GM19351 (cell line): ENCODE measurements at regions not wholly inside any gene's neighbourhood (a gene's known extent, or its start where the extent isn't known, plus 50 kb on each side); places are given as distances from the start of the nearest gene placed in this dataset.

Experiments
- ATAC-seq: cut with Tn5 transposase; IDR thresholded peaks from one replicate; pipeline ENCODE4 v1.9.1; 2021; ENCODE audit warnings: mild to moderate bottlenecking, moderate library complexity; ENCODE audit not compliant: unreplicated experiment

DNA sequence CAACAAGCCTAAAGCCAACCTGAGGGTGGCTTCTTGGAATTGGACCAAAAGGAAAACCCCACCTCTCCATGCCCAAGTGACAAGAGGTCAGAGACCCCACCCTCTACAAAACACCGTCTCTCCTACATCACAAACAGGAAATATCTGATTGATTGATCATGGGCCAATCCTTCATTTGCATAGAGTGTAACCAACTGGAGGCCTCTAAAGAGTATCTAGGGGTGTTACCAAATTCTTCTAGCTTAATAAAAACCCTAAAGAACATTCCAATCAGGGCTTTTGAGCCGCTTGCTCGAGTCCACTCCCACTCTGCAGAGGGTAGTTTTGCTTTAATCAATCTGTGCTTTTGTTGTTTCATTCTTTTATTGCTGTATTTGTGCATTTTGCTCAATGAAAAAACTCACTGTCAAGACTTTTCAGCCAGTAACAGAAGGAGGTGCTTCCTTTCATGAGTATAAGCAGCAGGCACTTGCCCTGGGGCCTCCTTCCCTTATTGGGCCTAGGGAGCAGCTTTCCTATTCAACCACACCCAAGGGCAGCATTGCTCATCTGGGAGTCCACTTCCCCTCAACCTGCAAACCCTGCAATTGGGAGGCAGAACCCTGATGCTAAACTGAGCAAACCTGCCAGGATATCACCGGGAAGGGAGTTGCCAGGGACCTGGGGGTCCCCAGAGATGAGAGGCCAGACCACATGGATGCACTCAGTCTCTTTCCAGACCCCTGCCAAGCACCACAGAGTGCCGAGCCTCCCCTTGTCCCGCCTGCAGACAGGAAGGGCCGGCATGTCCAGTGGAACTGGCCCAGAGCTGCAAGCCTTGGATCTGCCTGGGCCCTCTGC lies 154.3 kb upstream of the VSTM2B start:
- ATAC-seq = no peak

GRCh38 chr19:29372091-29372415 lies 153.7 kb upstream of the VSTM2B start:
- no peak for ATAC-seq

DNA sequence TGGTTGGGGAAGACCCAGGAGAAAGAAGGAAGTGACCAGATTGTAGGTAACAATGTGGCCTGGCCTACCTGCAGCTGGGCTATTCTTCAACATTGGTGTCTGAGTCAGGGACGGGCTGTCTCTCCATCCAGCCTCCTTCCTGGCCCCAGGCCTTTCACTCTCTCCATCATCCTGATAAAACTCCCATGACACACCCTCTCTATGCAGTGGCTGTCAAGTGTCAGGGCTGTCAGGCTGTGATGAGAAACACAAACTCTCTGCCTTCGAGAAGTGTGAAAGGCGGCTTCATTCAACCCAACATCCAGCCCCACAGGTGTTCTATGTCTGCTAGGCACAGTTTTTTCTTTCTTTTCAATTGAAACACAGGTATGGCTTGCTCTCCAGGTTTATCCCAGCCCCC lies 153.3 kb upstream of the VSTM2B start:
- no peak for ATAC-seq

DNA sequence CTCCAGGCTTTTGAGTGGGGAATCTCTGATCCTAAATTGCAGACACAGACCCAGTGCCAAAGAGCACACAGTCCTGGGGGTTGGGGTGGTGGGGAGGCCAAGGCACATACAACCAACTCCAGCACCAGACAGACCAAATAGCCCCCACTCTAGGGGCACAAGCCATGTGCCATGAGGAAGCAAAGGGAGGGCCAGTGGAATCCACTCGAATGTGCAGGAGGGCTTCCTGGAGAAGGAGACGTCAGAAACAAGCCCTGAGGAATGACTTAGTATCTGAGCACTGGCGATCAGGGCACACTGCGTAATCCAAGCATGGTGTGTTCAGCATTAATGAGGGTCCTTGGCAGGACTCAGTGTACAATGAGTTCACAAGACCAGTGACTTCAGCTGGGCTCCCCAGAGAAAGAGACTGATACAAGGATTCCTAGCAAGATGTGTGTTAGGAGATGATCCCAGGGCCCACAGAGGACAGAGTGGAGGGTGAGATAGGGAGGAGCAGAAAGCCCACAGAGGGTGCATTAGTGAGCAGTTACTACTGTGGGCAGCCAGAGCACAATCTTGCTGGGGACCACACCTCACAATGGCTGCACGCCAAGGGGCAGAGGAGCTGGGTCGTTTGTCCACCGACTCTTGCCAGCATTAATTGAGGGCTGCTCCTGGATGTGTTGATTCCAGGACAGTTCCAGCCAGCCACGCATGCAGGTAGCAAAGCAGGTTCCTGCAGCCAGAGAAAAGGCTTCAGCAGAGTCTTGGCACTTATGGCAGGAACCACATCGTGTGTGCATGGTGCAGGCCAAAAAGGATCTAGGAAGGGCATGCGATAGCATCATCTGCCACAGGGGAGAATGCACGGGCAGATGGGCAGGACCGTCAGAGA lies 152.6 kb upstream of the VSTM2B start:
- no peak for ATAC-seq

DNA sequence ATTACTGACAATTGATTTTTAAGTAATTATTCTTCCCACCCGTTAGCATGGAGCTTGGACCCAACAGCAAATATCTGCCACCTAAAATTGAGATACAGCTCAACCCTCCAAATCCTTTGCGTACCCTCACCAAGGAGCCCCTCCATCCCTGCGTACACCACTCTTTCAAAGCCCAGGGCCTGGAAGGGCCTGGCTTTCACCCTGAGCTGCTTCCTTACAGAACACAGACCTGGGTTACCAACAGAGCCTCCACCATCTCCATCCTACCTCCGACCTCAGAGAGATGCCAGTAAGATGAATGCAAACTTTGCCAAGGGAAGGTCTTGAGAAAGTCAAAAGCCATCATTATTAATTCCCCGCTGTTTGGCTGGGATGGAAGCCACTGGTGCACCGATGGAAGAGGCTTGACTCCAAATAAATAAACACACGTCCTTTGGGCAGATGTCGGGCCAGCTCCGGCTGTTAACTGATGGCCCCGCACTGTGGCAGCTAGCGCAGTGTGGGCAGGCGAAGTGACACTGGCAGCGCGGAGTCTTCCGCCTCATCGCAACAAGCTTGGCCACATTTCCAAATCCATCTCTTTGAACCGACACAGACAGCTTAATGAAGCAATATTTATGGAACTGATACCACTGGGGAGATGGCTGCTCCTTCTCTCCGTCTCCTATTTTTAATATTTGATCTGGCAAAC lies 150.2 kb upstream of the VSTM2B start:
- ATAC-seq = no peak

DNA sequence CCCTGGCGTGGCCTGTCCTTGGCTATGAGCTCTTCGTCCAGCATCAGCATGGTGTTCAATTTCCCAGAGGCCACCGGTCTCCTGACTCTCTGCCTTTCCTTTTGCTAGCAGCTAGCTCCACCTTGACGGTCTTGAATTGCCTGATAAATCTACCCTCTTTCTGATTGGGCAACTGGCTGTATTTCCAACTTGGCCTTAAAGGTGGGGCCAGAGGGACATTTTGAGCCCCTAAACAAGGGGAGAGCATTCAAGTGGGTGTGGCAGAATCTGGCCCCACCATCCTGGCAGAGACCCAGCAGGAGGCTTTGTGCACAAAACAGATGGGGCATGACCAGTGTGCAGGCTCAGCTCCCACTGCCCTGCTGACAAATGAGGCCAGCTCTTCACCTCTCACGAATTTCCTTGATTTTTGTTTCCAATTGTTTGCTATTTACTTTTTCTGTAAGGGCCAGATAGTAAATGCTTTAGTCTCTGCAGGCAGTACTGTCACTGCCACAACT lies 148.9 kb upstream of the VSTM2B start:
- ATAC-seq = no peak

GRCh38 chr19:29378126-29378525 lies 147.7 kb upstream of the VSTM2B start:
- ATAC-seq = no peak

DNA sequence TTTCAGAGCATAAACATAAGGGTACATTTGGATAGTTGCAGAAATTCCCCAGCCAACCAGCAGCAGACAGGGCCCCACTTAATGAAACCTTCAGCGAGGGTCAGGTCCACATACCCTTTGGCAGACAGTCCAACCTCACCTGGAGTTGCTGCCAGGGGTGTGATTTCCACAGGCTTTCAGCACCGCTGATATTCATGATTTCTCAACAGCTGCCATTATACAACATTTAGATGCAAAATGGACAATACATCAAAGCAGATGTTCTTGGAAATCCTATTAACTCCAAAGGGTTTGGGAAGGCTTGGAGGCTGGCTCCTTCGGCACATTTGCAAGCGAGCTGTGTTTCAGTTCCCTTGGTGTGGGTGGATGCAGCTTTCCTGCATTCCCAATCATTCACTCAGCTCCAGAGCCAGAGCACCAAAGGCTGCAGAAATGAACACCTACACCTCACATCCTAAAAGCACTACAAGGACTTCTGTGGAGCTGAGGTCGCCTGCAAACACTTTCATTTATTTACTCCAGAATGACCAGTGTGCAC lies 147.2 kb upstream of the VSTM2B start:
- no peak for ATAC-seq

DNA sequence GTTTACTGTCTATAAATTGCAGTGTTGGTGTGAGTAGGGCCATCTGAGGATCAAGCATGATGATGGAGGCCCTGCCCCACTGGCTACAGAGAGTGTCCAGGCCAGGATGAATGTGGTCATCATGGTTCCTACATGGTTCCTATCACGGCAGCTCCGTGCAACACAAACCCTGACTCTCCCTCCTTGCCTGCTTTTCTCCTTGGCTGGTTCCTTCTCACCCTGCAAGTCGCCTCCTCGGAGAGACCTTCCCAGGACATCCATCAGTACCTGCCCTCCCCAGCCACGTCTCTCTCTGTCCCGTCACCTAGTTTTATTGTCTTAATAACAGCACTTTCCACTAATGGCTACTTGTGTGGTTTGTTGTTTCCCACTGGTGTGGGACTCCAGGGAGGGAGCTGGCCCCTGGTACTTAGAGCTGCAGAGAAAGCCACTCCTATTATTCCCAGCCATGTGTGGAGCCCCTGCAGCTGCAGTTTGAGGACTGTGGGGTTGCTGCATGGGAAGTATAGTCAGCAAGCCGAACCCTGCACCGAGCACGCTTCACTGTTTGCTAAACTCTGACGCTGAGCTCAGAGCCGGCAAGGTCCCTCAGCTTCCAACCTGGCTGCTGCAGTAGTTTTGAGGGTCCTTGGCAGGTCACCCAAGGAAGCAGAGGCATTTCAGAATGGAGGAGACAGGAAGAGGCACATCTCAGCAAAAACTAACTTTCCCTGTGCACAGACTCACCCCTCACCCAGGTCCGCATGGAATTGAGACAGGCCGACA lies 146.4 kb upstream of the VSTM2B start:
- ATAC-seq = no peak

DNA sequence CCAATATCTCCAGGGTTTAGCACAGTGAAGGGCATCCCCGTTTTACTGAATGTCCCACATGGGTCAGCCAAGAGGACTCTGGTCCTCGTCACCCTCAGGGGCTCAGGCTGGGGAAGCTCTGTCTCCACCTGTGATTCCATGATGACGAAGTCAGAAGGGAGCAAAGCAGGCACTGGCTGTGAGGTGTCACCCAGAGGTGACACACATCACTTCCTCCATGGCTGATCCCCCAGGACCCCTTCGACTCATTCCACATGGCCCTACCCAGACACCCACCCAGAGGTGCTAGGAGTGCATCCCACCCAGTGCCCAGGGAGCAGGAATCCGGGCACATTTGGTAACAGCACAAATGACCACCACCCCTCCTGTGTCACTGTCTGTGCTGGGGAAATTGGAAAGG lies 145.2 kb upstream of the VSTM2B start:
- no peak for ATAC-seq

DNA sequence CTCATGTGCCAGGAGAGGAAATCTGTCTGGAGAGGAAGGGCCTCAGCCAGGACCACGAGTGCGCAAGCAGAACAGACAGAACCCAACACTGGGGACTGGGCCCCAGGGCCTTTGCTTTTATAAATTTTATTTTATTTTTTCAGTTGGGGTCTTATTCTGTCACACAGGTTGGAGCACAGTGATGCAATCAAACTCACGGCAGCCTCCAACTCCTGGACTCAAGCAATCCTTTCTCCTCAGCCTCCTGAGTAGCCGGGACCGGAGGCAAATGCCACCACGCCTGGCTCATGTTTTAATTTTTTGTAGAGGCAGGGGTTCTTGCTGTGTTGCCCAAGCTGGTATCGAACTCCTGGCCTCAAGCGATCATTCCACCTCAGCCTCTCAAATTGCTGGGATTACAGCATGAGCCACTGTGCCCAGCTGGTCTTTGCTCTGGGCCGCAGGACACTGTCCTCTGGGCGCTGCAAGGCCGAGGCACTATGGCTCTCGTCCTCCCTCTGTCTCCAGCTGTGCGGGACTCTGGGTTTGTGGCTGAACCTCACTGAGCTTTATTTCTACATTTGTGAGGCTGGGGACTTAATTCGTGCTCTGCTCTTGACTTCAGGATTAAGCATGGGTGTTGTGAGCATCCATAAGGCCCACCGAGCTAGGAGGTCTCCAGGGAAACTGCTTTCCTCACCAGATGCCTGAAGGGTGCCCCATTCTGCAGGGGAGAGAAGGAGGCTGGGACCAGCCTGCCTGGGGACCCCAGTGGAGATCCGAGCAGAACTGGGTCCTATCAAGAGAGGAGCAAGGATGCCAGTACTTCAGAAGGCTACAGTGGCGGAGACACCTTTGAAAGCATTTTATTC lies 144.2 kb upstream of the VSTM2B start:
- no peak for ATAC-seq

GRCh38 chr19:29383696-29384095 lies 142.1 kb upstream of the VSTM2B start:
- ATAC-seq = no peak

GRCh38 chr19:29384656-29385055 lies 141.1 kb upstream of the VSTM2B start:
- no peak for ATAC-seq

DNA sequence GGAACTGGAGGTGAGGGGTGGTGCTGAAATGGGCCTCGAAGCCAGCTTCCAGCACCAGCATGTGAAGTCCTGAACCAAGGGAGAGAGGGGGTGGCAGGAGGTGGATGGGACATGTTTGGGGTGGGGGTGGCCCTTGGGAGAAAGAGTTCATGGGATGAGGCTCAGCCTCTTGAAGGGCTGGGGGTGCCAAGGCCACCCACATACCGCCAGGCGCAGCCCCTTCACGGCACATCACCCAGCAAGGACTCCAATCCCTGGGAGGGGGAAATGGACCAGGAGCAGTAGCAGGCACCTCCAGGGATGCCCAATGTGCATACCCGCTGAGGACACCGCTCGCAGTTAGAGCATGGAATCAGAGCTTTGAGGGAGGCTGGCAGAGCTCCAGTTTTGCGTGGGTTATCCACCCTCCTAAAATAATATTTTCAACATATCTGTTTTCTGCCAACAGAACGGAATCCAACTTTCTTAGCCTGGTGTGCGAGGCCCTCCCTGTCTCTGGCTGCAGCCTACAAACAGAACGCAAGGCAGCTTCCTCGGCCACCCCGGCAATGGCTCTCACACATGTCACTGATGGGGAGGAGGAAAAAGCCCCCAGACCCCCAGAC lies 140.5 kb upstream of the VSTM2B start:
- no peak for ATAC-seq

DNA sequence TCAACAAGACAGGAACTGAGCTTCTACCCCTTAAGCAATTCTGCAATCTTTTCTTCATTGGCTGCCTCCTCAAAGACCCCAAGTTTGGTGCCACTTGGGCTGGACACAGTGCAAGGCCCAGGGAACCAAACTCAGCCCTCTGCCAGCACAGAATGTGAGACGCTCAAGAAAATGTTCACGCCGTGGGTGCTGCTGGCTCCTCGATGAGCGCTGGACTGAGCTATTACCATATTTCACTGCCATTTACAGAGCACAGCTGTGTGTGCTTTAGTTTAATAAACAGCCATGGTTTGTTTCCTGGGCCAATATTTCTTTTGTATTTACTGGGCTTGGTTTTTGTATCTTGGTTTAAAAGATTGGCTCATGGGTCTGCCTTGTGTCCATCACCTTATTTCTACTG lies 138.8 kb upstream of the VSTM2B start:
- ATAC-seq = no peak

DNA sequence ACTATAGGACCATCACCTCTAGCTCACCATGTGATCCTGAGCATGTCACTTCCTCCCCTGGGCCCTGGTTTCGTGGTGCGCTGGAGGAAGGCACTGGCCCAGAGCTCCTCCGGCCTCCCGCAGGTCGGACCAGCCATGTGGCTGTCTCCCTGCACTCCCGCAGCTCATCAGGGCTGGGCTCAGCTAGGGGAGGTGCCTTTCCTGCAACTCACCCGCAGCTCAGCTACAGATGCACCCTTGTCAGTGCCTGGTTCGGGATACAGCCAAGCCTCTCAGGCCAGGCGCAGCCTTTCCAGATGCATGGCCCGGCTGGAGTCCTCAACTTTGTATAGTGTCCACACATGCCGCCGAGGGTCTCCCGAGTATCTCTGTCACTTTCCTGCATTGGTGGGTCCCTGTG lies 138.2 kb upstream of the VSTM2B start:
- ATAC-seq = no peak

DNA sequence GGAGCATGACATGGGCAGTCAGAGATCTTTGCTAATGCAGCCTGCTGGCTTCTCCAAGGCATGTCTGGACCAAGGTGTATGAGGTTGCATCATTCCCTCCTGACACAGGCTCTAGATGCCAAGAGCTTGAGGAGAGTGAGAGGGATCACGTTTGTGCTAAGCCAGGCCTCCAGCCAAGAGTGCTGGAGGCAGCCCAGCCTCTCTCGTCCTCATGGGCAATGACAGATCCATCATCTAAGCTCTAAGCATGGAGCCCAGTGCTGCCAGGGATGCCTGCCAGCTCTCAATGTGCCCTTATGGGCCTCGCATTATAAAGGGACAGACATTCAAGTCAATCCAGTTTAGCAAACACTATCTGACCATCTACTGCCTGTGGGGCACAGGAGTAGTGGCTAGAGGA lies 136.3 kb upstream of the VSTM2B start:
- ATAC-seq = no peak

DNA sequence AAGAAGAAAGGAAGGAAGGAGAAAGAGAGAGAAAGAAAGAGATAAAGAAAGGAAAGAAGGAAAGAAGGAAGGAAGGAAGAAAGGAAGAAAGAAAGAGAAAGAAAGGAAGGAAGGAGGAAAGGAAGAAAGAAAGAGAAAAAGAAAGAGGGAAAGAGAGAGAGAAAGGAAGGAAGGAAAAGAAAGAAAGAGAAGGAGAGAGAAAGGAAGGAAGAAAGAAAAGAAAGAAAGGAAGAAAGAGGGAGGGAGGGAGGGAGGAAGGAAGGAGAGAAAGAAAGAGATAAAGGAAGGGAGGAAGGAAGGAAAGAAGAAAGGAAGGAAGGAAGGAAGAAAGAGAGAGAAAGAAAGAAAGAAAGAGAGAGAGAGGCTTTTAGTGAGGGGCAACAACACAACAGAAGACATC lies 135.1 kb upstream of the VSTM2B start:
- ATAC-seq = no peak

DNA sequence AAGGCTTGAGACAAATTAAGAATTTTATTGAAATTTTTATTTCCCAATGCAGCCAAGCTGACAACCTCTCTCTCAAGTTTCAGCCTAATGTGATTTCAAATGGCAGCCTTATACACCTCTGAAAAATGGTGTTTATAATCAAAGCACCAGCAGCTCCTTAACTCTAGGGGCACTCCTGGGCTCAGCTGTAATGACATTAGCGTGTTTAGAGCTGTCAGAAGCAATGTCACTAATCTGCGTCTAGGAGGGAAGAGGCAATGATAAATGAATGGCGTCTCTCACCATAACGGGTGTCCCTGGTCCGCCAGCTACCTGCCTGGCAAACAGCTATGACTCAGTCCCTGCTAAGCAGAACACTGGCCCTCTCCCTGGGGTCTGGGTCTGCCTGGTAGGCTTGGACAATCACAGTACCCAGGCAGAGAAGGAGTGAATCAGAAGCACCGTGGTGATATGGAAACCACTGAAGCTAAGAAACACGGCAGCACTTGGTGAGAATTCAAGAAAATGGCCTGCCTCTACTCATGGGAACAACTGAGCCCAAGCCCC lies 131.8 kb upstream of the VSTM2B start:
- no peak for ATAC-seq
